Hematopoietic multipotent progenitor cell treated with erythropoietin and hydrocortisone succinate and interleukin-3 and kit ligand, for 15 days (in vitro differentiated cells): ENCODE measurements at regions not wholly inside any gene's neighbourhood (a gene's known extent, or its start where the extent isn't known, plus 50 kb on each side); places are given as distances from the start of the nearest gene placed in this dataset.
"Not testable (repeated sequence)": the region's sequence is repeated elsewhere in the genome, so short reads cannot be mapped to it uniquely, and the experiment has no call there.

Experiments used
- DNase-seq: peaks from one replicate; pipeline ENCODE4 v3.0.0-alpha.2; 2015; ENCODE audit warnings: low spot score

DNA sequence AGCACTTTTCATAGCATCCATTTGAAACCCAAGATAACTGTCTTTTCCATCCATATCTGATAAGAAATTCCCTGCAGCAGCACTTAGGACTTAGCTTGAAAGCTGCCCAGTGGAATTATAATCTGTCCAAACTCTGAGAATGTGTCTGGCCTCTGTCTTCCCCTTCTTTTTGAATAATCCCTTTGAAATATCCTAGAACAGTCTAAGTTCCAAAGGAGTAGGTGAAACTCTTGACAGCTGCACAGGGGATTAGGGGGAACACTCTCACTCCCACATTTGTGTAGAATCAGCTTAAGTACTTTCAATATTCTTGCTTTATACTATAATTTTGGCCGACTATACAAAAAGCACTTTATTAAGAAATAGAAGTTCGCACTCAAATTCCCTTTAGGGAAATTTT lies 157.7 kb downstream of the PAPSS1 start:
- DNase-seq = no peak

DNA sequence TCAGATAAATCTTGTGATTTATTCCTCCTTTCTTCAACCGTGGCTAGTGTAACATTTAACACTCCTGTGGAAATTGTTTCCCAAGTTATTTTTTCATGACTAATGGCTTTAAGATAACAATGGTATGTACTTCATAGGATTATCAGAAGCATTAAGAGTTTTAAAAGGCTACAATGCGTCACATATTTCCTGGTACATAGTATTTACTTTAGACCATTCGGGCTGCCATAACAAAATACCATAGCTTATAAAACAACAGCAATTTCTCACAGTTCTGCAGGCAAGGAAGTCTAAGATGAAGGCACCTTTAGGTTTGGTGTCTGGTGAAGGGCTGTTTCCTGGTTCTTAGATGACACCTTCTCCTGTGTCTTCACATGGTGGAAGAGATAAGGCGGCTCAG lies 158.6 kb downstream of the PAPSS1 start:
- DNase-seq = no peak

DNA sequence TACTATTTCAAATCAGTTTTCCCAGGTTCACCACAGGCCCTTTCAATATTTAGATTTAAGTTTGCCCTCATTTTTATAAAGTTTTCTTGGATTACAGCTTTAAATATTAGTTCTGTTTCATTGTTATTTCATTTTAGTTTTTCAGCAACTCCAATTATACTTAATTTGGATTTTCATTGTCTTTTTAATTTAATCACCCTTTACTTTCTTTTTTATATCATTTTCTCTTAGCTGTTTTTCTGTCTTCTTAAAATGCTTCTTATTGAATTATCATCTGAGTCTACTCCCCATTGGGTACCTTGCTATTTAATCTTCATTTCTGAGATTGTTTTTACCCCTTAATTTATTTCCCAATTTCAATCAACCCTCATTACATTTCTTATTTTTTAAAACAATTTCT lies 160.4 kb downstream of the PAPSS1 start:
- DNase-seq = no peak

DNA sequence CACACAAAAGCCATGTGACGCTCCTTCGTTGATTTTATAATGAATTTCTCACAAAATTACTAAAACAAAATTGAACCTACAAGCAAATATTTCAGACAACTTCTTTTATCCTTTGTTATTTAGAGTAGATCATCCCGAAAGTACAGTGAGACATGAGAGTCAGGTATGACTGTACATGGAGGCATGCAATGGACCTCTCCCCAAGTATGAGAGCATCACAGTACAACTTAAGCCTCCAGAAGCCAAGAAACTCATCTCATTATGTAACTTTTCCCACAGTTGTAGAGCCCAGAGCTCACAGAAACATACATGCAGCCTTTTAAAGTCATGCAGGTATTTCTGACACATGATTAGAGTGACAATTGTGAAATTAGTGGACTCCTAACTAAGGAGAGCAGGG lies 167.7 kb downstream of the PAPSS1 start:
- DNase-seq = no peak

DNA sequence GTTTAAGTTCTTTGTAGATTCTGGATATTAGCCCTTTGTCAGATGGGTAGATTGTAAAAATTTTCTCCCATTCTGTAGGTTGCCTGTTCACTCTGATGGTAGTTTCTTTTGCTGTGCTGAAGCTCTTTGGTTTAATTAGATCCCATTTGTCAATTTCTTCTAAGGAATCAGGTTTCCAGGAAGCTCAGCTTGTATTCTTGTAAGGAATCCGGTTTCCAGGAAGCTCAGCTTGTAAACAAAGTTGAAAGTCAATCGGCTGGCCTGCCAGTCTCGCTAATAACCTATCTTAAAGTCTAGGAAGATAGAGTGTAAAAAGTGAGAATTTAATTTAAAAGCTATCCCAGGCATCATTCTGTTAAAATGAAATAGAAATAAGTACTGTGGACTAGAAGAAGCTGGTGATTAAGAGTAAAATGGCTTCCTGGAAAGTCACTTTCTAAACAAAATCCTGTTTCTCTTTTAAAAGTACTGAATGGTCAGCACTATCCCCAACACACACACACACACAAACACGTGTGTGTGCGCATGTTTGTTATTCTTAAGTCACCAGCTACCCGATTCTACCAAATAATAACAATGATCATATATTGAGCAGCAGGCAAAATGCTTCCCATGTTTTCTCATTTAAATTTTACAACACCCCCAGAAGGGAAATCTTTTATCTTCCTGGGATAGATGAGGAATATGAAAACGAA lies 171.7 kb downstream of the PAPSS1 start:
- no peak for DNase-seq

DNA sequence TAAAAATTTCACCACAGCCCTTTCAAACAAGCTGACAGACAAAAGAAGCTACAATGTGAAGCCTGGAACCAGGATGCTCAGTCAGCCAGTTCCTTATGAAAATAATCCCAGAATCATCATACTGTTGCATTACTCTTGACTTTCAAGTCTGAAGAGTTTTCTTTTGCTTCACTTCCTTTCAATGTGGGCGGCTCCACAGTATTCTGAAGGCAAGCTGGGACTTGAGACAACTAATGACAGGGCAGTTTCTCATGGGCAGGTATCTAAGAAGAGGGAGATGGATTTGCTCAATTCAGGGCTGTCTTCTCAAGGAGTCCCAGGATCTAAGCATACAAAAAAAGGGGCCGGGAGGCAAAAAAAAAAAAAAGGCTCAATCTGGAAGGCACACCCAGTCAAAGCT lies 173.4 kb downstream of the PAPSS1 start:
- DNase-seq = no peak

DNA sequence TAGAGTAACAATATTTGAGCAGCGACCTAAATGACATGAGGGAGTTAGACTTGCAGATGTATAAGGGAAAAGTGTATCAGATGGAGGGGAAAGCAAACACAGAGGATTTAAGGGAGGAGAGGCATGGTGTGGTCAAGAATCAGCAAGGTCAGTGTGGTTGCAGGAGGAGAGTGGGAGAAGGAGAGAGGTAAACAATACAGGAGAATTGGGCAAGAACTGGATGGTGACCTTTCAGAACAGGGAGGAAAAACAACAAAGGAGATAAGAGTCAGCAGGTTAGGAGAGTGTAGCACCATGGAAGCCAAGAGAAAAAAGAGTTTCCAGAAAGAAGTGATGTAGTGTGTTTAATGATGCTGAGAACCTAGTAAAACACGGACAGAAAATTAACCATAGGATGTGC lies 178.5 kb downstream of the PAPSS1 start:
- DNase-seq = no peak

DNA sequence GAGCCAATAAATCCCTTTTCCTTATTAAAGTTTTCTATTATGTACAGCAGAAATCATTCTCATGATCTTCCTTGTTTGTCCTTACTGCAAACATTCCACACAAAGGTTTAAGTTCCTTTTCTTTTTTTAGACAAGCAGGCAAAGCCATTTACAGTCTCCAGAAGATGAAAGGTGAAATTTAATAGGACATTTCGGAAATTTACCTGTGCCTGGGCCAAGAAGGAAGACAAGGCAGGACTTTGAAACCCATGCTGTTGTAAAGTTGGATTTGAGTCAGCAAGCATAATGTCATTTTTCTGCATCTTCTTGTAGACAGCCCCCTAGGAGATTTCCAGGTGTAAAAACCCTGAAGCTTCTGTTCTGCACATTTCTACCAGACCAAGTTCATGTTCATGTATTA lies 188.1 kb downstream of the PAPSS1 start:
- DNase-seq = no peak

DNA sequence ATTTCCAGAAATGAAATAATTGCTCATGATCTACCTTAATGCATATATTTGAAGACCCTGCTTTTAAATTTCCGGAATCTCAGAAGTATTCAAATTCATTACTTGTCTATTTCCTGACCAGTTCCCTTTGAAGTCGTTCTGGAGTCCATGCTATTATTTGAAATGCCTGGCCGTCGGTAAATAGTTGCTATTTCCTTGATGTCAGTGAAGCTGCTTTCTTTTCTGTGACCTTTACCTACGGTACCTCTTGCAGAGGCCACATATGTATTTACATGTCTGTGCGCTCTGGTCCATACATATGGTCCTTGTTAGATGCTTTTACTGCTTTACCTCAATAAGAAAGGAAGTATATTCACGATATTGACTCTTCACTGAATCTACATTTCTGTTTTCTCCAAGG lies 199.7 kb downstream of the PAPSS1 start:
- DNase-seq = no peak

DNA sequence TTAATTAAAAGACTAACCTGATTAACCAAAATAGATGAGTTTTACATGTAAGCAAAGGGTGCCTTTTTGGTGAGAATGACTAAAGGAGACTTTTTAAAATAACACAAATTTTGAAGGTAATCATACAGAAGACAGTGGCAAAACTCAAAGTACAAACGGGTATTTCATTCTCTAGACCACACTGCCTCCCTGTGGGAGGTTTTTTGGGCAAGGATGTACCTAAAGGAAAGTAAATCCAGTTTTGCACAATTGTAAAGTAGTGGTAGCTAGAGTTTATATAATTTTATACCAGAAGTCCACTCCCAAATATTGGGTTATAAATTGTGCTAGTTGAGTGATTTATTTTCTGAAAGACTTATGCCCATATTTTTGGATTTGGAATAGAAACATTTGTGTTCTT lies 201.0 kb downstream of the PAPSS1 start:
- no peak for DNase-seq

DNA sequence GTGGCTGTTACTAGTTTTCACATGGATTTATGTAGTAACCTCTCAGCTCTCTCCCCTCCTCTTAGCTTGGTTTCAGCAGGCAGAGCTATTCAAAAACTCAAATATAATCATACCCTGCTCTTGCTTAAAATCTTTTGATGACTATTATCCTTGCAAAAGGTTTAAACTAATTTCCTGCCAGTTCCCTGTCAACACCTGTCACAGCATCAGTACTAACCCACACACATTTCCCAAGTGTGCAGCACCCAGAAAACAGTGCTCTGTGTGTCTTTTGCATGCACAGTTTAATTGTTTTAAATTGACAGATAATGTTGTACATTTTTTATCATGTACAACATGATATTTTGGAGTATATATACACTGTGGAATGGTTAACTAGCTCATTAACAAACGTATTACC lies 202.0 kb downstream of the PAPSS1 start:
- no peak for DNase-seq

DNA sequence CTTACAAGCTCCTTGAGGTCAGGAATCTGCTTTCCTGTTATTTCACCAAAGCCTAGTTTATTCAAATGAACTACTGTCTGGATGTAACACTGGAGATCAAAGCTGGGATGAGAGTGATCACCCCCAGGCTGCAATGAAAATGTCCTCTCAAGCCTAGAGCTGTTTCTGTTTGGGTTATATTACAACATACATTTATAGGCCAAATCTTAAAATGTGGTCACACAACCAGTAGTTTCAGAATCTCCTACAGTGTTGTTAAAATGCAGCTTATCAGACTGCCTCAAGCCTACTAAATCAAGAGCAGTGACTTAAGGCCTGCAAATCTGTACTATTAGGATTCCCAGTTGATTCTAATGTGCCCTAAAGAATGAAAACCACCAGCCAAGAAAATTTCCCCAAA lies 207.5 kb downstream of the PAPSS1 start:
- no peak for DNase-seq

DNA sequence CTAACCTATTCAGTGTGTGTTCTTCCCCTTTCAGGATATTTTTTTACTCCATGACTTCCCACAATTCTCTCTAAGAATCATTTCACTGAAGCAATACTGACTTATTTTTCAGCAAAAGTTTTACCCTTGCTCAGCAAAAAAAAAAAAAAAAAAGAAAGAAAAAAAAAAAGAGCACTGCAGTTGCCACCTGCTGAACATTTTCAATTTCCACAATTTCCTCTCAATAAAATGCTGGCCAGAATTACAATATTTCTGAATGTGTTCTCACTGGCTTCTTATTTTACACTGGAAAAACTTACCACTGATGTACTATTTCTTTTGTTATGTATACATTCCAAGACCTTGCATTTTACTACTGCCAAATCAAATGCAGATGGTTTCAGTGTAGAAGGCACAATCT lies 210.4 kb downstream of the PAPSS1 start:
- DNase-seq = no peak

DNA sequence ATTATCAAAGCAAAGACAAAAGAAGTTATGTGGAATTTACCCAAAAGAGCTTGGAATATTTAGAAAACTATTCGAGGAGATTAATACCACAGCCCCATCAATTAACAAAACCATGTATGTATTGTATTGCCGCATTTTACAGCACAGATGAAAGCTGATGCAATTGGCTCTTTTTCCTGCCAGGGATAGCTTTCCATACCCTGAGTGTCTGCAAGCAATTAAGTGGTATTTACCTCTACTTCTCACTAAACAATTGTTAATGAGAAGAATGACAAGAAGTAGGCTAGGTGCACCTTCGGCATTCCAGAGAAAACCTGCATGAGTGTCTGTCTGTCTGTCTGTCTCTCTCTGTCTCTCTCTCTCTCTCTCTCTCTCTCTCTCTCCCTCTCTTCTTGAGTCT lies 219.5 kb downstream of the PAPSS1 start:
- DNase-seq = no peak

DNA sequence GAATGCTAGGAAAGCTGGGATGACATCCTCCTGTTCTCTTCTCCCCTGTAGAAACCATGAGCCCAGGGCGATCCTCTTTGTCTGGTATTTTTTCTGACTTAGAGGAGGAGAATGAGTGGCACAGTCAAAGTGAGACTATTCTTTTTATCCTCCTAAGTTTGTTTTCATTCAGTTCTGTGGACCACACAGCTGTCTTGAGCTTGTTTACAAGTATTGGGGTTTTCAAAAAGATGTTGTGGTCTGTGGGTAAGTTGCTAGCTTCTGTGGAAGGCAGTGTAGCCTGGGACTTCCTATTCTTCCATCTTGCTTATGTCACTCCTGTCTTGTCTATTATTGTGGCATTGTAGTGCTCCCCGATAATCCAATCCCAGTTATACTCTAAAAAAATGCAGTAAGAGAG lies 223.0 kb downstream of the PAPSS1 start:
- DNase-seq = no peak

DNA sequence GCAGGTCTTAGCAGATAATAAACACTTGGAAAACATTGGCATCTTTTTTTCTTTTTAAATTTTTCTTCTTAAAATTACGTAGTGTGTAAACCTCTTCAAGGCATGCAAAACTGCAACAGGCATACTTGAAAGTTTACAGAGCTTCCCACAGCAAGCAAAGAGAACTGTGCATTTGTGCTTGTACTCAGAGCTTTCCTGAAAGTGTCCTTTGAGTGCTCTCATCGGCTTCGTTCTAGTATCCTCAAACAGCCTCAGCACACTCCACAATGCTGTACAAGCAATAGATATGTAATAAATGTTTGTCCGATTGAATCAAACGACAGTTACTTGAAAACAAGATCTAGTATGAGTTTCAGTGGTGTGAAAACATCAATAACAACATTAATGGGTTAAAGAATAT lies 227.5 kb downstream of the PAPSS1 start:
- DNase-seq = no peak

DNA sequence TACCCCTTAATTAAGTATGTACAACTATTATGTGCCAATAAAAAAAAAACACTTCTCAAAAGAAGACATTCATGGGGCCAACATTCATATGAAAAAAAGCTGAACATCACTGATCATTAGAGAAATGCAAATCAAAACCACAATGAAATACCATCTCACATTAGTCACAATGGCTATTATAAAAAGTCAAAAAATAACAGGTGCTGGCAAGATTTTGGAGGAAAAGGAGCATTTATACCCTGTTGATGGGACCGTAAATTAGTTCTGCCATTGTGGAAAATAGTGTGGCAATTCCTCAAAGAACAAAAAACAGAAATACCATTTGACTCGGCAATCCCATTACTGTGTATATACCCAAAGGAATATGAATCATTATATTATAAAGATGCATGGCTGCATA lies 229.9 kb downstream of the PAPSS1 start:
- no peak for DNase-seq

DNA sequence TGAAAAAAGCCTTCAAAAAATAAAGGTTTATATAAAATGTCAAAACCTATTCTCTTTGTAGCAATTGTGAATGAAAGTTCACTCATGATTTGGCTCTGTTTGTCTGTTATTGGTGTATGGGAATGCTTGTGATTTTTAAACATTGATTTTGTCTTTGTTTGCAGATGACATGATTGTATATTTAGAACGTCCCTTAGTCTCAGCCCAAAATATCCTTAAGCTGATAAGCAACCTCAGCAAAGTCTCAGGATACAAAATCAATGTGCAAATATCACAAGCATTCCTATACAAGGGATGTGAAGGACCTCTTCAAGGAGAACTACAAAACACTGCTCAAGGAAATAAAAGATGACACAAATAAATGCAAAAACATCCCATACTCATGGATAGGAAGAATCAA lies 236.4 kb downstream of the PAPSS1 start:
- DNase-seq = not testable (repeated sequence)

DNA sequence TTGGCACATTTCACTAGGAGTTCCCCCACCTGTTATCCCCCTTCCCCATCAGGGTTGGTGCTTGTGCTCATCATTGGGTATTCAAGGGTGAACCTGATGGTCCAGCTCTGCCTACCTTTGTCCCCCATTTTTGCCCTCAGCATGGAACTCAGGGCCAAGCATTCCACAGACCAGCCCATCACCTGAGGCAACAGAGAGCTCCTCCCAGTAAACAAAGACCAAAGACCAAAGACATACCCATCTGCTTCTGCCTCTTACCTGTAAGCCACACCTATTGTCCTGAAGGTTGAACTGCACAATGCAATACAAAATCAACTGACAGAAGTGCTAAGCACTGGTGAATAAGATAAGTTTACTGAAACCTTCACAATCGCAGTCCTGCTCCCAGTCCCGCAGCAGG lies 237.5 kb downstream of the PAPSS1 start:
- no peak for DNase-seq

DNA sequence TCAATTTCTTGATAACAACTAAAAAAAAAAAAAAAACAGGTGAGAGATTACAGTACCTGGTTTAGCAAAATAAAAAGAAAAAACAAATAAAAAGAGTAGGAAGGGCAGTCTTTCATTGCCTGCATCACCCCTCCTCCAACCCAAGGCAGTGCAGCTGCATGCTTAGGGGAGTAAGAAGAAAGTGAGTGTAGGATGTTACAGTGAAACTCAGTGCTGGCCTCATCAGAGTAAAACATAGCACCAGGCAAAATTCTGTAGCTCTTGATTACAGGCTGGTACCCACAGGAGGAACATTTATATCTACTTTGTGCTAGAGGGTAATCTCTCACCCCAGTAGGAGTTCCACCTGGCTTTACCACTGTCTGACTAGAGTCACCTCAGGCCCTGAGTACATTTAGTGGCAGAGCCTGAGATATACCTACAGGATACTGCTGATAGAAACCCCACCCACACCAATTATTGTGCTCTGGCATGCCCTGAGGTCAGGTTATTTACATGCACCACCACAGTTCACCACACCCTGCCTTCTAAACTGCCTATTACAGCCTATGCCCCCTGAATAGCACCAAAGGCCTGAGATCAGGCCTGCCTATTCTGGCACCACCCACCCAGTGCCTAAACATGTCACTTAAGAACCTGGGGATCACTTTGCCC lies 241.6 kb downstream of the PAPSS1 start:
- no peak for DNase-seq

DNA sequence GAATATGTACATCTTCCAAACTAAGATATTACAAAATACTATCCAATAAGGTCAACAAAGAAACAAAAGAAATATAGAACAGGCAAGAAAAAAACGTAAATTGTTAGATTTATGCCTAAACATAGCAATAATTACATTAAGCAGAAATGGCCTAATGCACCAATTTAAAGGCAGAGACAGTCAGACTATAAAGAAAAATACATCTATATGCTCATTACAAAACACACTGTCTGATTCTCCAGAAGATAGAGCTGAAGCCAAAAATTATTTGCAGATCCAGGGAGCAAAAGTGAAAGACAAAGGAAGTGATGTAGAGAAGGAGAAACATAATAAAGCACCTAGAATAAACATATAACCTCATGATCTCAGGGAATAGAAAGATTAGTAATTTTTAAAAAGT lies 246.9 kb downstream of the PAPSS1 start:
- DNase-seq = no peak

DNA sequence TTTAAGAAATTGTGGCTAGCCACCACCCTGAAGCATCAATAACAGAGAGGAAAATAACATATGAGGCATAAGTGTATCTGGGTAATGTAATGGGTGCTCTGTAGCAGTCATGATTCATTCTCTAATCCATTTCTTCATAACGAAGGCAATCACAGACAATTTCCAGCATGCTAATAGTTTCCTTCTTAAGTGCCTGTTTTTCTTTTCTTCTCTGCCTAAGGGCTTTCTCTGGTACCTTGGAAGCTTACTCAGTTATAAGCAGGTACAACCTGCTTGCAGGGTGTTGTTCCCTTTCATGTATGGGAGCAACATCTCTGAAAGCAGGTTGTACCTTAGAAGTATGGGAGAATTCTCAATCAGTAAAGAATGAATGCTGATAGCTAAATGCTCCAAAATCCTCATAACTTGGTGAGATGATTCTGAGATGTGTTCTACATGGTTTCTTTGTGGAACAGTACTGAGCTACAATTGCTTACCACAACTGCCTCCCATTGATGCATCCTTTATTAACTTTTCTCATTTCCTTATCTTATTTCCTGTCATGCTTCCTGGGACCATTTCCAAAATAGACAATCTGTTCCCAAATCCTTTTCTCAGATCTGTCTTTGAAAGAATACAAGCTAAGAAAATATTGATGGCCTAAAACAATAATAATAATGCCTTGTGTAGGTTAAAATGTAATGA lies 247.6 kb downstream of the PAPSS1 start:
- no peak for DNase-seq

DNA sequence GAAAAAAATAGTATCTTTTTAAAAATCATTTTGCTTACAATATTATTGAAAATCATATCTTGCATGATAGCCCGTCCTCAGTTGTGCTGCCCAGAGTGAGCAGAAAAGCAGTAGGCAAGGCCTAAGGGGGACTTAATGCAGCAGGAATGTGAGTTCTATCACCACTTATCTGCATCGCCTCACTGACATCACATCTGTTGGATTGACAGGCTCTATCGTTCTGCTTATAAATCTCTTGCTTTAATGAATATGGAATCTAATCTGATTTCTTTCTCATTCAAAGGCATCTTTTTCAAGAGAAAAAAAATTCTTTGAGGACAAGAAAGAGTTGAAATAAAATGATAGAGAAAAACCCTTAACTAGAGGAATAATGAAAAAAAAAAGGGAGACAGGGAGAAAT lies 249.9 kb downstream of the PAPSS1 start:
- no peak for DNase-seq

DNA sequence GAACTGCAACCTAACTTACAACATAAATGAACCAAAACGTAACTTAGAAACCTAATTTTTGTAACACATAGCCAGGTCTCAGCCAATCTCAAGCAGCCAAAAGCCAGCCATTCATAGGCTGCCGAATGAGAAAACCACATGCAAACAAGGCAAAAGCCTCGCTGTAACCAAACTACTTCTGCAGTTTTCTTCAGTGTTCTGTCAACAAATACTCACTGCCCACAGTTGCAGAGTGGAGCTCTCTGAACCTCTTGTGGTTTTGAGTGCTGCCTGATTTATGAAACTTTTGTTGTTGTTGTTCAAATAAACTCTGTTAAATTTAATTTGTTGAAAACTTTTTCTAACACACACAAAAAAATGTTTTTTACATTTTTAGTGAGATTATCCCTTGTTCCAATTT lies 251.2 kb downstream of the PAPSS1 start:
- DNase-seq = no peak
